ENCODE measurements at regions not wholly inside any gene's neighbourhood (a gene's known extent, or its start where the extent isn't known, plus 50 kb on each side); places are given as distances from the start of the nearest gene placed in this dataset.

DNA sequence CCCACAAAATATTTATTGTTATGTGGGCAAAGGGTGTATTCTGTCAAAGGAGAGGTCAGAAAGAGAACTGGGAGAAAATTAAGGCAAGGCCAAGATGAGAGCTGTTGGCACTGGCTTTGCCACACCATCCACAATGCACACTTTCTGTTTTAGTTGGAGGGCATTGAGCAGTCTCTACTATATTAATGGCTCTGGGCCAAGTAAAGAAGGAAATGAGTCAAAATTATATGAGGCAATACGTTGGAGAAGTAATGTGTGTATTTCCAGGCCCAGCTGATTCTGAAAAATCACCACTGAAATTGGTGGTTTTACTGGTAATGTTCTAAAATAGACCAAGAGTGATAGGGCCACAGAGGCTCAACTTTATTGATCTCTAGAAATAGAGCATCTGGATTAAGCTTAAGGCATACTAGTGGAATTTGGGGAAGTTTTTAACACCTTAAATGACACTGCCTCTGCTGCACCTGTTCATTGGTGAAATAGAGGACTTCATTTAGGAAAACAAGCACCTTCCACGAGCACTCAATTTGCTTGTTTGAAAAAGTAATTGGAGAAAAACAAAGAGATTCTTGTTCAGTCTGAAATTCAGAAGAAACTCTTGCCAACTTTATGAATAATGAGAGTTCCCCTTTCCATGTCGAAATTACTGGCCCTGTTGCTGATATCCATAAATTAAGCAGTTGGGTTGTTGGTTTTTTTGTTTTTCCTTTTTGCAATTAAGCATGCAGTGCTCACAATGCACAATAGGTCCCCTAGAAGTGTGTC, 424.9 kb downstream of the ADGRL2 start:
- DNase-seq: peak; percentile 33

GRCh38 chr1:82223091-82223490, 422.4 kb downstream of the ADGRL2 start:
- no peak for DNase-seq

DNA sequence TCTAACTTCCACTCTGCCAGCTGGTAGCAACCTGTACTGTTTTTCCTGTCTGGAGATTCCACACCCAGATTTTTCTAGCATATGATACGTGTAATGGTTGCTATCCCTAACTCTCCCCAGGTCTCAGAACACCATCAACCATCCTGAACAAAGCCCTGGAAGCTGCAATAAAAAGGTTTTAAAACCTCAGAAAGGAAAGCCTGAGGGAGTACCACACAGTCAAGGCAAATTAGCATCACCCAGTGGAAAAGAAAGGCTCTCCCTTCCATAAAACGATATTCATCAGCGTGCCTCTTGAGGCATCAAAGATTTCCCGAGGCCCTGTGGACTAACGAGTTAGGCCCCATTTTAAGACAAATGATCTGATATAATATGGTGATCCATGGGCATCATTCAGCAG, 421.0 kb downstream of the ADGRL2 start:
- DNase-seq: no peak

- DNase-seq: no peak
These were observed 420.0 kb downstream of the ADGRL2 start for GRCh38 chr1:82220754-82221153.

DNA sequence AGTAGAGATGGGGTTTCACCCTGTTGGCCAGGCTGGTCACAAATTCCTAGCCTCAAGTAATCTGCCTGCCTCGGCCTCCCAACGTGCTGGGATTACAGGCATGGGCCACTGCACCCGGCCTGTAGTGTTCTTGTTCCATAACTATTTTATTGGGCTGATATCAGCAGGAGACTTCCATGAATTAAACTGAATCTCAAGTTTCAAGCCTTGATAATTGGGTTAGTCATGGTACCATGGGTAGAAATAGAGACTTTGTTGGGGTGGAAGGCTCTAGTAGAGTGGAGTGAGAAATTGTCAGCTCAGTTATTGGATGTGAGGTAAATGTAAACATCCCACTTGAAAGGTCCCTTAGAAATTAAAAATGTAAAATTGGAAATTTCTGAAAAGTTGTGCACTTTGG, 419.1 kb downstream of the ADGRL2 start:
- no peak for DNase-seq

DNA sequence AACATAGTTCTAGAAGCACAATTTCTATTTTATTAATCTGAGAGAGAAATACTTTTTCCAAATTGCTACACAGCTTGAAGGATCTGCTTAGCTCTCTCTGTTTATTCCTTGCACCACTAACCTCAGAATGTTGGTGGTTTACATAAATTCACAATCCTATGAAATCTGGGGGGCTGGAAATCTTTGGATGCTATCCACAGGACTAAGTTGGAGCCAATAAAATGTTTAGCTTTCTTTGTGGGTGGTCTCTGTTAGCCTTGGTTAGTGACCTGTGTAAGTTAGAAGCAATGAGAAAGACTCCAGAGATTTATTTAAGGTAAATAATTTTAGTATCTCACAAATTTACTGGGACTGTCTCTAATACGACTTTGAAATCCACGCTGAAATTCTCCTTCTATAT, 418.1 kb downstream of the ADGRL2 start:
- no peak for DNase-seq

DNA sequence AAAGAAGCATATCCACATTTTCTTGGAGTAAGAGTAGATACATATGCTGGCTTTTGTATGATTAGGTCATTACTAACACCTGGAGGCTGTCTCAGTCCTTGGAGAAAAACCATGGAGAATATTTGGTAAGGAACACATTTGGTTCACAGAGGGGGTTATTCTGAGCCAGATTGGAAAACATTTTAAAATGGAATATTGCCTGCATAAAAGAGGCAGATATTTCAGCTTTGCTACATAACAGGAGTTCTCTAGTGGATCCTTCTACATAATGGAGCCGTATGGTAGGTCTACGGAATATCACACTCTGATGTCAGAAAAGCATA, 415.1 kb downstream of the ADGRL2 start:
- no peak for DNase-seq

- no peak for DNase-seq
These were observed 414.5 kb downstream of the ADGRL2 start for GRCh38 chr1:82215056-82215852.

DNA sequence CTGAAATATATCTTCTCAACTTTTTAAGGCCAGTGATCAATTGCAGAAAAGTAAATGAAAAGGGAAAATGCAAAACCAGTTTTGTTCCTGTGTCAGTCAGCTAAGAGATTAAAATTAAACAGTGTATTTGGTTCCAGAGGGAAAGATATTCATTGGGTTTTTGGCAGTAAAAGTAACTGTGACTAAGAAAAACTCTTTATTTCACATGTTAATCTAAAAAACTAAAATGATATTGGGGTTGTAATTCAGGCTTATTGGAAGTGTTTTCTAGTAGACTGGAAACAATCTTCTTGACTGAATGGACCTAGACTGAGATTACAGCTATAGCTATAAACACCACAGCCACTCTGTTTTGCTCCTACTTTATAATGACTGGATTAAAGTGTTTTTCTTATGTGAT, 413.9 kb downstream of the ADGRL2 start:
- DNase-seq: no peak

- peak; percentile 27 for DNase-seq
These were observed 396.9 kb downstream of the ADGRL2 start for GRCh38 chr1:82197606-82198005.

GRCh38 chr1:82195245-82195644, 394.5 kb downstream of the ADGRL2 start:
- no peak for DNase-seq

- DNase-seq: no peak
These were observed 384.4 kb downstream of the ADGRL2 start for GRCh38 chr1:82185084-82185483.

DNA sequence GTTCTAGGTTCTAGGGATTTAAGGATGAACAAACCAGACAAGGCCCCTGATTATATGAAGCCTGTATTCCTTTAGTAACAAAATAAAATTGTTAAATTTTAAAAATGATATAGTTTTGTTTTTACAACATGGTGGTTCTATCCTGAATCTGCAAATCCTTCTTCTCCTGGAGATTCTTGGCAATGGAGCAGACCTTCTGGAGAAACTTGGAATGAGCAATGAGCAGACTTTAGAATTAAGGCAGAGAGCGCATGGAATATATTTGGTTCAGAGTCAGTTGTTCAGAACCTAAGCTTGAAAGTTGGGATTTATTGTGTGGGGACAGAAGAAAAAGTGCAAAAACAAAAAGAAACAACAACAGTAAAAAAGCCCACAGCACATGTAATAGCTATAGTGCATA, 381.1 kb downstream of the ADGRL2 start:
- no peak for DNase-seq

- DNase-seq: peak; percentile 93
These were observed 378.4 kb downstream of the ADGRL2 start for GRCh38 chr1:82179131-82179530.

DNA sequence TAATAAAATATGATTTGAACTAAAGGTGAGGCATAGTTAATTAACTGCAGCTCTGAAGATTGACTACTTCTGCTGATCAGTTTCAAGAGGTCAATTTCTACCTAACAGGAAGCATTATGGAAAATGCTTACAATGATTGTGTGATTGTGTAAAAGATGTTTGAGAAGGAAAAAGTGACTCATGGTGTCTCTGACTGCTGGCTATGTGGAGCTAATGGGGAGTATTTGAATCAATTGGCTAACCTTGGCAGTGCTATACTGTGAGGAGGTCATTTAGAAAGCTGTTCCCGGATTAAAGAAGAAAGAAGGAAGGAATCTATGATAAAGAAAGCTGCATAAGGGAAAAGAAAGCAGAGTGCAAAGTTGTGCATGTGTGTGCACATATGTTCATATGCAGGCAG, 376.5 kb downstream of the ADGRL2 start:
- no peak for DNase-seq

DNA sequence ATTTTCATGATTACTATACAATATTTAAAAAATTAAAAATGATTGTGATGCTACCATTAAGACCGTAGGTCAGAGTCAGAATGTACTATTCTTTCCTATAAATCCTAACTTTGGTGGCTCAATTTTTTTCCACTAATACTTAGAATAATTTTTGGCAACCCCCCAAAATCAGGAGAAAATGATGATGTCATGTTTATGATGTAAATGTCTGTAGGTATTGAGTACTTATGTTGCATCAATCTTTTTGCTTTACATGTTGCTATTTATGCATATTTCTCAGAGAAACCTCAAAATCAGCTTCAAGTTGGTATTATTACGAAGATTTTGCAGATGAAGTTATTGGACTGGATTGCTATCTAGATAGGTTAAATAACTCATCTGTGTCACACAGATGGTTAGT, 371.2 kb downstream of the ADGRL2 start:
- no peak for DNase-seq

DNA sequence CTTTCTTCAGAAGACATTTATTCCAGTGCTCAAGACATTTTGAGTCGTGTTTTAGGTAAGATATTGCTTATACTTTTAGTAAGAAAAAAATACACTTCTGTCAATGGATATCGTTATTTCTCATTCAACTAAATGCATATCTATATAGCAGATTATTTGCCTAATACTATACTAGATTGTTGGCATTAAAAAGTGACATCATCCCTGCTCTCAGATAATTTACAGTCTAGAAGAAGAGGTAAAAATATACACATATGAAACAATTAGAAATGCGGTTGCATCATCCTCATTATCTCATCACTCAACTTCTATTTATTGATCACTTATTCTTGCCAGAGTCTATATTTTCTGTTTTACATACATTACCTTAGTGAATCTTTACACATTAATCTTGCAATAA, 367.7 kb downstream of the ADGRL2 start:
- no peak for DNase-seq

- no peak for DNase-seq
These were observed 364.6 kb downstream of the ADGRL2 start for GRCh38 chr1:82165304-82165703.

DNA sequence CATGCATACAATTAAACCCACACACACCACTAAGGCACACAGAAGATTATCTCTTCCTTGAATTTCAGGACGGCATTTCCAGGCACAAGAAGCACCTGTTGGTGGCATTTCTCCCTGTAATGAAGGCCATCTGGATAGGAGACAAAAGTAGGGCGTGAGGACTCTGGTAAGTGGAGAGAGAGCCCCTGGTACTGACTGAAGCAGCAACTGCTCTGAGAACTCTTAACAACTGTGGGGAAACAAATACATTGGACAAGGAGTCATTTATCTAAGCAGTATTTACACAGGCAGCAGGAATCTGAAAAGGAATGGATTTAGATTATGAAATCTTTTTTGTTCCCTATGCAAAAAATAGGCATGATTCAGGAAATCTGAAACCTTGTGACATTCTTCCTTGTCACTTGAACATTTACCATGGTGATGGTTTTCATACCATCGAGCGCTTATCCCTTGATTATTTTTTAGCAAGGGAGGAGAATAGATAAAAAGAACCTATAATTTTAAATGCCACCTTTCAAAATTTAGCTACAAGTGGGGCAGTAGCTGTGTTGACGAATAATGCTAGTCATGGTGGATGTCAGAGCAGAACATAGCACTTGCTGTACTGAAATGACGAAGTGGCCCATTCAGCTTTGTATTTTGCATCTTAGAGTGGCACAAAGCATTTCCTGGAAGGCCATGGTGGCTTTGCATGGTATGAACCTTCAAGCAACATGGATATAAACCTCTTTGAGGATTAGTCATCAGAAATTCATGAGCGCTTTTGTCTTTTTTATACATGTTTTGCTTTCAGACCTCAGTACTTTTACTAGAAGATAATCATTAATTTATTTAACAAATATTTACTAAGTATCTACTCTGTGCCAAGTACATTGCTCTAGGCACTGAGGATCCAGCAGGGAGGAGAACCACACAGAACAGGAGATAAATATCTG, 362.0 kb downstream of the ADGRL2 start:
- peak; percentile 74 for DNase-seq

DNA sequence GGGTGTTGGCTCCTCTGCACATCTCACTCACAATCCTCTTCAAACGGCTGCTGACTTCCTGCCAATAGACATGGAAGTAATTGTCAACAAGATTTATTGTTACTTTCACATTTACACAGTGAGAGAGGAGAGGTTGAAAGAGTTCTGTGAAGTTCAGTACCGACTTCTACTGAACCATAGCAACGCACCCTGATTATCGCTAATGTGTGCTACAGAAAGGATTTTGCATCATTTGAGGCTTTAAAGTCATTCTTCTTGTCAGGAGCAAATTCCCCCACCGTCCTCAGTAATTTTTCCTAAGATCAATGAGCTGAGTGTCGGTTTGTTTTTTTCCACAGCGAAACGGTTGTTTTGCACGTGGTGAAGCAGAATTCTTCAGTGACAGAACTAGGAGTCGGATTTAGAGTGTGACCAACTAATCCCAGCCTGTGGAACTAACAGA, 361.0 kb downstream of the ADGRL2 start:
- DNase-seq: no peak

- no peak for DNase-seq
These were observed 360.2 kb downstream of the ADGRL2 start for GRCh38 chr1:82160903-82161302.

- DNase-seq: no peak
These were observed 359.3 kb downstream of the ADGRL2 start for GRCh38 chr1:82160036-82160435.

DNA sequence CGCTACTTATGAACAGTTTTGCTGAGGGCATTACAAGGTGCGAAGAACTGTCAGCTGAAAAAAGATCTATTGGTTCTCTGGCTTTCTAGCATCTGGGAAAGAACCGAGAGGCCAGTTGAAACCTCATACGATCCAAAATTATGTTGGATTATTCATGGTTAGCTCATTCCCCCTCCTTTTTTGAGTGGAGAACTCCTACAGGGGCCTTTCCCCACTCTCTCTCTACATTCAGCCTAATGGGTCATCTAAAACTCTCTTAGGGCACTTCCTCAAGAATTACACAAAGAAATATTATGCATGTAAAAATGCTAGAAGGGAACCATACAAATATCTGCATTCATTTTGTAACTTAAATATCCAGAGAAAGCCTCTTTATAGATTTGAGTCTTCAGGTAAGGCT, 358.2 kb downstream of the ADGRL2 start:
- DNase-seq: no peak

All from NCI-H2171 treated with DMSO at 0.1 percent for 48 hours (cell line).